Heart left ventricle (tissue), 16 donors: ENCODE measurements at regions not wholly inside any gene's neighbourhood (a gene's known extent, or its start where the extent isn't known, plus 50 kb on each side); places are given as distances from the start of the nearest gene placed in this dataset.

Experiments used
- ATAC-seq, 4 donors: fragments of 200-7000 bp; cut with Tn5 transposase; one replicate each; pipeline ENCODE4 v1.9.1; 2020 to 2022; ENCODE audit warnings: moderate library complexity in 4 of 4, mild to moderate bottlenecking in 3 of 4, moderate number of reproducible peaks in 1 of 4
- DNase-seq, 5 donors: peaks; one replicate each; pipeline ENCODE4 v3.0.0-alpha.2; 2020
- H3K27ac ChIP-seq, 12 donors: fragments of 200-600 bp; sonication (generic) in 4 of 12; one replicate each; pipeline versions ENCODE4 v1.5.0 to v1.8.0; 2016 to 2022; ENCODE audit warnings: mild to moderate bottlenecking in 2 of 12
- H3K27me3 ChIP-seq, 9 donors: fragments of 200-600 bp; sonication (generic) in 2 of 9; one replicate each; pipeline versions ENCODE4 v1.5.1 to v1.8.0; 2016 to 2022; ENCODE audit warnings: mild to moderate bottlenecking in 3 of 9
- H3K36me3 ChIP-seq, 9 donors: fragments of 200-600 bp; sonication (generic) in 2 of 9; one replicate each; pipeline versions ENCODE4 v1.5.0 to v1.8.0; 2018 to 2022; ENCODE audit warnings: mild to moderate bottlenecking in 2 of 9
- H3K4me1 ChIP-seq, 12 donors: fragments of 200-600 bp; sonication (generic) in 4 of 12; one replicate each; pipeline versions ENCODE4 v1.5.0 to v1.8.0; 2016 to 2022; ENCODE audit warnings: mild to moderate bottlenecking in 3 of 12
- H3K4me3 ChIP-seq, 12 donors: fragments of 200-600 bp; sonication (generic) in 4 of 12; one replicate each; pipeline versions ENCODE4 v1.5.0 to v1.8.0; 2017 to 2022; ENCODE audit warnings: mild to moderate bottlenecking in 9 of 12, moderate library complexity in 4 of 12
- H3K9me3 ChIP-seq, 12 donors: fragments of 200-600 bp; sonication (generic) in 4 of 12; one replicate each; pipeline versions ENCODE4 v1.5.0 to v1.8.0; 2016 to 2022; ENCODE audit warnings: mild to moderate bottlenecking in 1 of 12
- CTCF ChIP-seq, 12 donors: fragments of 200-600 bp; sonication (generic) in 4 of 12; IDR thresholded peaks; one replicate each; pipeline versions ENCODE4 v1.5.0 to v1.8.0; 2018 to 2022; ENCODE audit warnings: antibody characterized with exemption in 12 of 12, mild to moderate bottlenecking in 5 of 12
- POLR2A ChIP-seq, 2 donors: fragments of 450-650 bp; IDR thresholded peaks; one replicate each; pipeline ENCODE4 v1.6.1; 2017; ENCODE audit warnings: antibody characterized with exemption in 2 of 2, mild to moderate bottlenecking in 2 of 2, moderate library complexity in 2 of 2
- WGBS, 4 donors: extraction: QIAGEN DNeasy Blood & Tissue Kit in 2 of 4; methylation state at CpG; one replicate each; pipeline versions ENCODE4 v1.1.5 to v1.1.7; 2013 to 2018; 5-methylcytosine and 5-hydroxymethylcytosine counted together
- intact Hi-C, 10 donors: fragments of 100-400 bp; cut with DNase I; formaldehyde crosslinking; loops; one replicate each; pipeline versions ENCODE4 v1.11.1 to v1.14.2; 2022
- donor health status: ischemic (EF 13 %, LVEDD 7.1; RV severe dilation, severe dysfunction).
- donor health status: healthy with polysubstance abuse.
- donor health status: DM: no; HTN: yes; CAD: no.
- donor health status: DM: no; HTN: no; CAD: no.
- donor health status: ischemic (EF 25% LVEDD 6.9; RV normal size, moderate dysfunction).
- donor health status: ischemic (EF 25% LVEDD 5.7; RV mildly dilated, moderate dysfunction).
- donor health status: healthy.
- donor health status: DM: yes; HTN: yes; CAD: no.
- donor health status: ischemic (EF 35%, LVEDD 5.7; RV mildly dilated, moderate dysfunction).
- donor health status: nonischemic (EF 11% LVEDD 7.7; RV severe dilation, severe dysfunction).
- donor health status: DM: yes; HTN: yes; CAD: no.
- donor health status: PGD.
- donor health status: ischemic (EF 29% LVEDD 5.4; RV normal size, mild dysfunction).
- donor health status: nonischemic (EF 23%, LVEDD 6.1; RV moderate dilation, normal function).

- no peak overlapping the region for H3K27ac ChIP-seq
- intact Hi-C loops = no loop called here
- peaks cover 0 to 14% (median 0%) of the 10 kb centered on the region in 12 donors for H3K9me3 ChIP-seq
- 82 to 88% (median 86%) methylated on average over 6 of the region's 6 CpGs for WGBS, 4 donors
- ATAC-seq (no peak), DNase-seq (no peak)
- no peaks in the 10 kb centered on the region for H3K27me3 ChIP-seq
- H3K4me1 ChIP-seq = no peaks in the 10 kb centered on the region
- H3K4me3 ChIP-seq = no peak overlapping the region
- H3K36me3 ChIP-seq = no peaks in the 10 kb centered on the region
- TF ChIP-seq CTCF (IDR thresholded peaks at IDR 0.05) (no peak), POLR2A (IDR thresholded peaks at IDR 0.05) (no peak)
These were observed 245.5 kb upstream of the CXCR4 start for GRCh38 chr2:136363470-136363869.

GRCh38 chr2:136362676-136363390 lies 244.9 kb upstream of the CXCR4 start:
- Histone ChIP-seq H3K4me1 (no peaks in the 10 kb centered on the region), H3K27me3 (no peaks in the 10 kb centered on the region), H3K27ac (no peak overlapping the region), H3K9me3 (peaks cover 0 to 8% (median 0%) of the 10 kb centered on the region in 12 donors), H3K36me3 (no peaks in the 10 kb centered on the region), H3K4me3 (no peak overlapping the region)
- no peak for ATAC-seq
- TF ChIP-seq CTCF (IDR thresholded peaks at IDR 0.05) = no peak
- no peak for TF ChIP-seq POLR2A (IDR thresholded peaks at IDR 0.05)
- 92 to 95% (median 94%) methylated on average over 9 of the region's 9 CpGs for WGBS, 4 donors
- DNase-seq = no peak
- intact Hi-C loops = no loop called here

- intact Hi-C loops = no loop called here
- no peak for DNase-seq
- ATAC-seq = no peak
- Histone ChIP-seq H3K4me3 (no peak overlapping the region), H3K9me3 (no peaks in the 10 kb centered on the region), H3K27ac (no peak overlapping the region), H3K27me3 (no peaks in the 10 kb centered on the region), H3K36me3 (no peaks in the 10 kb centered on the region), H3K4me1 (no peaks in the 10 kb centered on the region)
- WGBS, 4 donors = 91 to 98% (median 93%) methylated on average over 3 of the region's 3 CpGs
- TF ChIP-seq CTCF (IDR thresholded peaks at IDR 0.05) (no peak), POLR2A (IDR thresholded peaks at IDR 0.05) (no peak)
These were observed 243.6 kb upstream of the CXCR4 start for GRCh38 chr2:136361521-136361920.

- H3K9me3 ChIP-seq = no peaks in the 10 kb centered on the region
- WGBS, 4 donors = 81 to 97% (median 90%) methylated on average over 6 of the region's 6 CpGs
- no peak overlapping the region for H3K27ac ChIP-seq
- H3K27me3 ChIP-seq = no peaks in the 10 kb centered on the region
- no peak for ATAC-seq
- no peak overlapping the region for H3K4me3 ChIP-seq
- H3K36me3 ChIP-seq = no peaks in the 10 kb centered on the region
- DNase-seq = no peak
- no peaks in the 10 kb centered on the region for H3K4me1 ChIP-seq
- intact Hi-C loops = no loop called here
- no peak for TF ChIP-seq POLR2A (IDR thresholded peaks at IDR 0.05)
- no peak for TF ChIP-seq CTCF (IDR thresholded peaks at IDR 0.05)
These were observed 242.8 kb upstream of the CXCR4 start for GRCh38 chr2:136360790-136361189.
